ENCODE measurements at regions not wholly inside any gene's neighbourhood (a gene's known extent, or its start where the extent isn't known, plus 50 kb on each side); places are given as distances from the start of the nearest gene placed in this dataset.

DNA sequence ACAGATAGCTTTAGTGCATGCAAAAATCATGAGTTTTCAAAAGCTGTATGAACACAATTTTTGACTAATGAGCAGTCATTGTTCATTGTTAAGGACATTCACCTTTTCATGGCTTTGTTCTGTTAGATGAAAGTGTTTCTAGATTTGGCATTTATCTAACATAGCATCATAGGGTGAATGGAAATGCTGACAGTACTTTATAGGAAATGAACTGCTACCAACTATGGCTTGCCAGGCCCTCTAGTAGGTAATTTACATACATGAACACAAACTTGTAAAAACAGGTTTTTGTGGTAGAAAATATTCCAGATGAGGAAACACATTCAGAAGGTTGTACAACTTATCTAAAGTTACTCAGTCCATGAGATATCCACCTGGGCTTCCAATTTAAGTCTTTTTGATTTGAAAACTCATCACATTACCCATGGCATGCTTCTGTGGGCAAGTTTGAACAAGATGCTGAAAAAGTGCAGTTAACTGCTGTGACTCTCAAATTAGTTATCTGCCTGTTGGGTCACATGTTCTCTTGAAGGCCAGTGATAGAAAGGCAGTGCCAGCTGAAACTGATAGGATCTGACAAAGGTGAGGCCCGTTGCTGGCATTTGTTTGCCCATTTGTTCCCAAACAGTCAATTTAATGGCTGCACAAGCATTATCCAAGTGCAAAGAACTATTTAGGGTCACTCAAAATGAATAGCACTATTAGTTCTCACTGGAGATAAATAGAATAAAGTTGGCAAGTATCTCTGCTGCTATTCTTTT is 399.1 kb downstream of the MAN2A1 start:
- H4K20me1 ChIP-seq (ENCODE audit: insufficient read depth): no peaks in the 10 kb centered on the region
- no peak overlapping the region for H2AFZ ChIP-seq (ENCODE audit: low read depth, low read length, poor library complexity, severe bottlenecking)
- no peaks in the 10 kb centered on the region for H3K36me3 ChIP-seq (ENCODE audit: control insufficient read depth in 1 of 2, insufficient read depth in 2 of 2, low read length in 2 of 2)
- H3K79me2 ChIP-seq (ENCODE audit: insufficient read depth, low read length): no peaks in the 10 kb centered on the region
- intact Hi-C loops (cut with micrococcal nuclease): no loop called here
- no peak overlapping the region for H3K4me2 ChIP-seq (ENCODE audit: low read length)
- H3K4me1 ChIP-seq (ENCODE audit: control insufficient read depth in 1 of 2, insufficient read depth in 2 of 2, low read length in 2 of 2): no peaks in the 10 kb centered on the region
- no TSS peak for BruUV-seq (replicated peaks)
- no peak for DNase-seq (ENCODE audit: low read depth, low spot score)
- no peaks in the 10 kb centered on the region for H3K9me3 ChIP-seq (ENCODE audit: control insufficient read depth in 1 of 2, insufficient read depth in 1 of 2, low read depth in 1 of 2, low read length in 2 of 2)
- H3K27ac ChIP-seq (ENCODE audit: low read depth, low read length): no peak overlapping the region
- POLR2A ChIA-PET: no interaction called here
- H3K4me3 ChIP-seq (replicated peaks in 1 of 2; ENCODE audit: low read depth in 1 of 2, low read length in 2 of 2): no peak overlapping the region
- RAD21 ChIA-PET (ENCODE audit: low non-redundant PET in 1 of 2, low total read pairs in 2 of 2, uncharacterized antibody in 2 of 2, unreplicated experiment in 2 of 2): no interaction called here
- H3K27me3 ChIP-seq (ENCODE audit: insufficient read depth, low read length): no peaks in the 10 kb centered on the region
- H3K9me2 ChIP-seq (ENCODE audit: insufficient read depth): no peaks in the 10 kb centered on the region
- CTCF ChIA-PET: no interaction called here
- ATAC-seq: no peak
- no peak for TF ChIP-seq FOSL1 (IDR thresholded peaks at IDR 0.05; ENCODE audit: low read depth)
- TF ChIP-seq, protein P1, sequence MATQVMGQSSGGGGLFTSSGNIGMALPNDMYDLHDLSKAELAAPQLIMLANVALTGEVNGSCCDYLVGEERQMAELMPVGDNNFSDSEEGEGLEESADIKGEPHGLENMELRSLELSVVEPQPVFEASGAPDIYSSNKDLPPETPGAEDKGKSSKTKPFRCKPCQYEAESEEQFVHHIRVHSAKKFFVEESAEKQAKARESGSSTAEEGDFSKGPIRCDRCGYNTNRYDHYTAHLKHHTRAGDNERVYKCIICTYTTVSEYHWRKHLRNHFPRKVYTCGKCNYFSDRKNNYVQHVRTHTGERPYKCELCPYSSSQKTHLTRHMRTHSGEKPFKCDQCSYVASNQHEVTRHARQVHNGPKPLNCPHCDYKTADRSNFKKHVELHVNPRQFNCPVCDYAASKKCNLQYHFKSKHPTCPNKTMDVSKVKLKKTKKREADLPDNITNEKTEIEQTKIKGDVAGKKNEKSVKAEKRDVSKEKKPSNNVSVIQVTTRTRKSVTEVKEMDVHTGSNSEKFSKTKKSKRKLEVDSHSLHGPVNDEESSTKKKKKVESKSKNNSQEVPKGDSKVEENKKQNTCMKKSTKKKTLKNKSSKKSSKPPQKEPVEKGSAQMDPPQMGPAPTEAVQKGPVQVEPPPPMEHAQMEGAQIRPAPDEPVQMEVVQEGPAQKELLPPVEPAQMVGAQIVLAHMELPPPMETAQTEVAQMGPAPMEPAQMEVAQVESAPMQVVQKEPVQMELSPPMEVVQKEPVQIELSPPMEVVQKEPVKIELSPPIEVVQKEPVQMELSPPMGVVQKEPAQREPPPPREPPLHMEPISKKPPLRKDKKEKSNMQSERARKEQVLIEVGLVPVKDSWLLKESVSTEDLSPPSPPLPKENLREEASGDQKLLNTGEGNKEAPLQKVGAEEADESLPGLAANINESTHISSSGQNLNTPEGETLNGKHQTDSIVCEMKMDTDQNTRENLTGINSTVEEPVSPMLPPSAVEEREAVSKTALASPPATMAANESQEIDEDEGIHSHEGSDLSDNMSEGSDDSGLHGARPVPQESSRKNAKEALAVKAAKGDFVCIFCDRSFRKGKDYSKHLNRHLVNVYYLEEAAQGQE (IDR thresholded peaks at IDR 0.05; ENCODE audit: low read depth): no peak
- no peak for TF ChIP-seq ZFX (IDR thresholded peaks at IDR 0.05)
- TF ChIP-seq TCF7L2 (IDR thresholded peaks at IDR 0.05; ENCODE audit: borderline replicate concordance, extremely low read depth, insufficient read depth, insufficient read length): no peak
- no peak for TF ChIP-seq EZH2phosphoT487 (IDR thresholded peaks at IDR 0.05; ENCODE audit: borderline replicate concordance)
- TF ChIP-seq, protein P2, sequence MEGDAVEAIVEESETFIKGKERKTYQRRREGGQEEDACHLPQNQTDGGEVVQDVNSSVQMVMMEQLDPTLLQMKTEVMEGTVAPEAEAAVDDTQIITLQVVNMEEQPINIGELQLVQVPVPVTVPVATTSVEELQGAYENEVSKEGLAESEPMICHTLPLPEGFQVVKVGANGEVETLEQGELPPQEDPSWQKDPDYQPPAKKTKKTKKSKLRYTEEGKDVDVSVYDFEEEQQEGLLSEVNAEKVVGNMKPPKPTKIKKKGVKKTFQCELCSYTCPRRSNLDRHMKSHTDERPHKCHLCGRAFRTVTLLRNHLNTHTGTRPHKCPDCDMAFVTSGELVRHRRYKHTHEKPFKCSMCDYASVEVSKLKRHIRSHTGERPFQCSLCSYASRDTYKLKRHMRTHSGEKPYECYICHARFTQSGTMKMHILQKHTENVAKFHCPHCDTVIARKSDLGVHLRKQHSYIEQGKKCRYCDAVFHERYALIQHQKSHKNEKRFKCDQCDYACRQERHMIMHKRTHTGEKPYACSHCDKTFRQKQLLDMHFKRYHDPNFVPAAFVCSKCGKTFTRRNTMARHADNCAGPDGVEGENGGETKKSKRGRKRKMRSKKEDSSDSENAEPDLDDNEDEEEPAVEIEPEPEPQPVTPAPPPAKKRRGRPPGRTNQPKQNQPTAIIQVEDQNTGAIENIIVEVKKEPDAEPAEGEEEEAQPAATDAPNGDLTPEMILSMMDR (IDR thresholded peaks at IDR 0.05 in 2 of 3, conservative IDR thresholded peaks at IDR 0.05 in 1 of 3; ENCODE audit: borderline replicate concordance in 1 of 3, insufficient read depth in 1 of 3, low read depth in 2 of 3, low read length in 2 of 3): no peak
- no peak for TF ChIP-seq CBX3 (IDR thresholded peaks at IDR 0.05; ENCODE audit: low read depth)
- no peak for TF ChIP-seq EGR1 (IDR thresholded peaks at IDR 0.05; ENCODE audit: low read depth)
- TF ChIP-seq ELF1 (IDR thresholded peaks at IDR 0.05; ENCODE audit: borderline replicate concordance, low read depth): no peak
- TF ChIP-seq SIN3A (IDR thresholded peaks at IDR 0.05; ENCODE audit: low read depth): no peak
- TF ChIP-seq JUND (IDR thresholded peaks at IDR 0.05): no peak
- TF ChIP-seq SRF (IDR thresholded peaks at IDR 0.05; ENCODE audit: low read depth): no peak
- H3K9ac ChIP-seq (ENCODE audit: low read length): no peak overlapping the region
